ENCODE measurements at regions not wholly inside any gene's neighbourhood (a gene's known extent, or its start where the extent isn't known, plus 50 kb on each side); places are given as distances from the start of the nearest gene placed in this dataset.

DNA sequence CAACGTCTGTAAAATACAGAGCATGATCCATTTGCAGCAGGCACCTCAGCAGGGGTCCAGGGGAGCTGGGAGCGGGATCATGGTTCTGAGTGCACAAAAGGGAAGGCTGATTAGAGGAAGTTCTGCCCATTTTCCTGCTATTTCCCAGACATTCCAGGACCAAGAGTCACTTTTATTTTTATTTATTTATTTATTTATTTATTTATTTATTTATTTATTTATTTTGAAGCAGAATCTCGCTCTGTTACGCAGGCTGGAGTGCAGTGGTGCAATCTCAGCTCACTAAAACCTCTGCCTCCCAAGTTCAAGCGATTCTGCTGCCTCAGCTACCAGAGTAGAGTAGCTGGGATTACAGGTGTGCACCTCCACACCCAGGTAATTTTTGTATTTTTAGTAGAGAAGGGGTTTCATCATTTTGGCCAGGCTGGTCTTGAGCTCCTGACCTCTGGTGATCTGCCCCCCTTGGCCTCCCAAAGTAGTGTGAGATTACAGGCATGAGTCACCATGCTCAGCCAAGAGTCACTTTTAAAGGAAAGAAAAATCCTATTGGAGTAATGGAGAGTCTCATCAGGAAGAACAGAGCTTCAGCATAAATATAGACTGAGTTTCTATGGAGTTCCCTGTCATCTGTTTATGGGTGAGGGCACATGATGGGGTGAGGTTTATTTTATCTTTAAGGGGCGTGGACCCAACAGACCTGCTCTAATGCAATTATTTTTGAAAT is 355.2 kb downstream of the HAPSTR1 start:
- H3K4me3 ChIP-seq (ENCODE audit: low read length, poor library complexity, severe bottlenecking), result no peak overlapping the region
- no peaks in the 10 kb centered on the region for H4K20me1 ChIP-seq (ENCODE audit: insufficient read depth, low read length, poor library complexity, severe bottlenecking)
- TF ChIP-seq EZH2phosphoT487 (IDR thresholded peaks at IDR 0.05; ENCODE audit: borderline replicate concordance), result no peak
- TF ChIP-seq, protein P1, sequence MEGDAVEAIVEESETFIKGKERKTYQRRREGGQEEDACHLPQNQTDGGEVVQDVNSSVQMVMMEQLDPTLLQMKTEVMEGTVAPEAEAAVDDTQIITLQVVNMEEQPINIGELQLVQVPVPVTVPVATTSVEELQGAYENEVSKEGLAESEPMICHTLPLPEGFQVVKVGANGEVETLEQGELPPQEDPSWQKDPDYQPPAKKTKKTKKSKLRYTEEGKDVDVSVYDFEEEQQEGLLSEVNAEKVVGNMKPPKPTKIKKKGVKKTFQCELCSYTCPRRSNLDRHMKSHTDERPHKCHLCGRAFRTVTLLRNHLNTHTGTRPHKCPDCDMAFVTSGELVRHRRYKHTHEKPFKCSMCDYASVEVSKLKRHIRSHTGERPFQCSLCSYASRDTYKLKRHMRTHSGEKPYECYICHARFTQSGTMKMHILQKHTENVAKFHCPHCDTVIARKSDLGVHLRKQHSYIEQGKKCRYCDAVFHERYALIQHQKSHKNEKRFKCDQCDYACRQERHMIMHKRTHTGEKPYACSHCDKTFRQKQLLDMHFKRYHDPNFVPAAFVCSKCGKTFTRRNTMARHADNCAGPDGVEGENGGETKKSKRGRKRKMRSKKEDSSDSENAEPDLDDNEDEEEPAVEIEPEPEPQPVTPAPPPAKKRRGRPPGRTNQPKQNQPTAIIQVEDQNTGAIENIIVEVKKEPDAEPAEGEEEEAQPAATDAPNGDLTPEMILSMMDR (conservative IDR thresholded peaks at IDR 0.05; ENCODE audit: low read length), result no peak
- no peak overlapping the region for H2AFZ ChIP-seq (ENCODE audit: low read length)
- no peaks in the 10 kb centered on the region for H3K4me1 ChIP-seq (ENCODE audit: insufficient read depth, low read length, poor library complexity, severe bottlenecking)
- no peak overlapping the region for H3K4me2 ChIP-seq (ENCODE audit: low read depth, low read length, poor library complexity, severe bottlenecking)
- no peak overlapping the region for H3K9ac ChIP-seq (ENCODE audit: low read depth, low read length, poor library complexity, severe bottlenecking)
- H3K9me2 ChIP-seq (replicated peaks; ENCODE audit: low read depth, low read length), result no peaks in the 10 kb centered on the region
- H3K36me3 ChIP-seq (ENCODE audit: insufficient read depth, low read length), result no peaks in the 10 kb centered on the region
- H3K79me2 ChIP-seq (ENCODE audit: insufficient read depth, low read length), result no peaks in the 10 kb centered on the region
- no peaks in the 10 kb centered on the region for H3K27me3 ChIP-seq (ENCODE audit: insufficient read depth, low read length, poor library complexity, severe bottlenecking)
- H3F3A ChIP-seq (ENCODE audit: low read depth), result no peaks in the 10 kb centered on the region
- H3K9me3 ChIP-seq (ENCODE audit: insufficient read depth, low read depth, low read length), result no peaks in the 10 kb centered on the region

DNA sequence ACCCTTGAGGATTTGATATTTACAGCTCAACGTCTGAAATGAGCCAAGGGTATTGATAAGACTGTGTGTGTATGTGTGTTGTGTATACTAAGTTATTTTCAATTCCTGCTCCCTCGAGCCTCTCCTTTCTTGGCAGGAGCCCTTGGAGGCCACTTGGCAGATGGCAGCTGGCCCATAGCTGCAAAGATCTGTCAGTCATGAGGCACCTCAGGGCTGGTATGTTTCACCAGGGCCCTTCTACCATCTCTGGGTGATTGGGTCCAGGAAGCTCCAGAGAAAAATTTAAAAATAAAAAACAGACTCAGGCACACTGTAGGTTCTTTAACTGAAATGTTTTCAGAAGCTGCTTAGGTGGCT is 355.7 kb downstream of the HAPSTR1 start:
- no peaks in the 10 kb centered on the region for H3K36me3 ChIP-seq (ENCODE audit: insufficient read depth, low read length)
- no peaks in the 10 kb centered on the region for H4K20me1 ChIP-seq (ENCODE audit: insufficient read depth, low read length, poor library complexity, severe bottlenecking)
- H3K27me3 ChIP-seq (ENCODE audit: insufficient read depth, low read length, poor library complexity, severe bottlenecking), result no peaks in the 10 kb centered on the region
- no peak overlapping the region for H2AFZ ChIP-seq (ENCODE audit: low read length)
- H3F3A ChIP-seq (ENCODE audit: low read depth), result no peaks in the 10 kb centered on the region
- no peaks in the 10 kb centered on the region for H3K4me1 ChIP-seq (ENCODE audit: insufficient read depth, low read length, poor library complexity, severe bottlenecking)
- H3K79me2 ChIP-seq (ENCODE audit: insufficient read depth, low read length), result no peaks in the 10 kb centered on the region
- H3K9ac ChIP-seq (ENCODE audit: low read depth, low read length, poor library complexity, severe bottlenecking), result no peak overlapping the region
- no peaks in the 10 kb centered on the region for H3K9me2 ChIP-seq (replicated peaks; ENCODE audit: low read depth, low read length)
- no peak overlapping the region for H3K4me2 ChIP-seq (ENCODE audit: low read depth, low read length, poor library complexity, severe bottlenecking)
- TF ChIP-seq, protein P1 (conservative IDR thresholded peaks at IDR 0.05; ENCODE audit: low read length), result no peak
- no peak for TF ChIP-seq EZH2phosphoT487 (IDR thresholded peaks at IDR 0.05; ENCODE audit: borderline replicate concordance)
- no peaks in the 10 kb centered on the region for H3K9me3 ChIP-seq (ENCODE audit: insufficient read depth, low read depth, low read length)
- H3K4me3 ChIP-seq (ENCODE audit: low read length, poor library complexity, severe bottlenecking), result no peak overlapping the region

DNA sequence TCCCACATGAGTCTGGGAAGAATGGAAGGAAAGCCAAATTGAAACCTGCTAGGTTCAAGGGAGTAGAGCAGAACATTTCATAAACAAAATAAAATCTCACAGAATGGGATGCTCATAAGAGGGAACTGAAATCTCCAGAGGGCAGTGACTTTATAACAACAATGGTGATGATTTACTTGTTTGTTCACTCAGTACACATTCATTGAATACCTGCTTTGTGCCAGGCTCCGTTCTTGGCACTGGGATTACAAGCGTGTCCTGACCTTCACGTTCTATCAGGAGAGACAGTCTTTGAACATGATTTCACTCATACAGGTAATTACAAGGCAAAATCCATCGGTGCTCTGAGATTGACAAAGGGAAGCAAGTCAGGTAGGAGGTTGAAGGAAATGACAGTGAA is 356.3 kb downstream of the HAPSTR1 start:
- Histone ChIP-seq H3K4me2 (ENCODE audit: low read depth, low read length, poor library complexity, severe bottlenecking) (no peak overlapping the region), H3K27me3 (ENCODE audit: insufficient read depth, low read length, poor library complexity, severe bottlenecking) (no peaks in the 10 kb centered on the region), H3F3A (ENCODE audit: low read depth) (no peaks in the 10 kb centered on the region), H3K79me2 (ENCODE audit: insufficient read depth, low read length) (no peaks in the 10 kb centered on the region), H3K4me1 (ENCODE audit: insufficient read depth, low read length, poor library complexity, severe bottlenecking) (no peaks in the 10 kb centered on the region), H3K9me2 (replicated peaks; ENCODE audit: low read depth, low read length) (no peaks in the 10 kb centered on the region), H3K9ac (ENCODE audit: low read depth, low read length, poor library complexity, severe bottlenecking) (no peak overlapping the region), H3K9me3 (ENCODE audit: insufficient read depth, low read depth, low read length) (no peaks in the 10 kb centered on the region), H3K4me3 (ENCODE audit: low read length, poor library complexity, severe bottlenecking) (no peak overlapping the region), H2AFZ (ENCODE audit: low read length) (no peak overlapping the region), H4K20me1 (ENCODE audit: insufficient read depth, low read length, poor library complexity, severe bottlenecking) (no peaks in the 10 kb centered on the region), H3K36me3 (ENCODE audit: insufficient read depth, low read length) (no peaks in the 10 kb centered on the region)
- no peak for TF ChIP-seq EZH2phosphoT487 (IDR thresholded peaks at IDR 0.05; ENCODE audit: borderline replicate concordance)
- TF ChIP-seq, protein P1 (conservative IDR thresholded peaks at IDR 0.05; ENCODE audit: low read length), result no peak
